ENCODE measurements at regions not wholly inside any gene's neighbourhood (a gene's known extent, or its start where the extent isn't known, plus 50 kb on each side); places are given as distances from the start of the nearest gene placed in this dataset.

GRCh38 chr15:37245358-37245757, 145.0 kb upstream of the MEIS2 start:
- Histone ChIP-seq H3K36me3 (ENCODE audit: control insufficient read depth, insufficient read depth, low read length) (no peaks in the 10 kb centered on the region), H3K4me3 (replicated peaks; ENCODE audit: low read depth, low read length) (no peak overlapping the region), H3K27me3 (replicated peaks; ENCODE audit: control insufficient read depth, insufficient read depth, low read length) (no peaks in the 10 kb centered on the region)
- DNase-seq (ENCODE audit: extremely low read depth, insufficient read length), result no peak
- no peak for TF ChIP-seq CTCF (IDR thresholded peaks at IDR 0.05; ENCODE audit: insufficient read depth, low read length, poor library complexity, severe bottlenecking)

GRCh38 chr15:37246065-37246464, 145.7 kb upstream of the MEIS2 start:
- no peak for DNase-seq (ENCODE audit: extremely low read depth, insufficient read length)
- Histone ChIP-seq H3K27me3 (replicated peaks; ENCODE audit: control insufficient read depth, insufficient read depth, low read length) (no peaks in the 10 kb centered on the region), H3K4me3 (replicated peaks; ENCODE audit: low read depth, low read length) (no peak overlapping the region), H3K36me3 (ENCODE audit: control insufficient read depth, insufficient read depth, low read length) (no peaks in the 10 kb centered on the region)
- no peak for TF ChIP-seq CTCF (IDR thresholded peaks at IDR 0.05; ENCODE audit: insufficient read depth, low read length, poor library complexity, severe bottlenecking)

- no peaks in the 10 kb centered on the region for H3K27me3 ChIP-seq (replicated peaks; ENCODE audit: control insufficient read depth, insufficient read depth, low read length)
- H3K36me3 ChIP-seq (ENCODE audit: control insufficient read depth, insufficient read depth, low read length), result no peaks in the 10 kb centered on the region
- TF ChIP-seq CTCF (IDR thresholded peaks at IDR 0.05; ENCODE audit: insufficient read depth, low read length, poor library complexity, severe bottlenecking), result no peak
- no peak overlapping the region for H3K4me3 ChIP-seq (replicated peaks; ENCODE audit: low read depth, low read length)
- DNase-seq (ENCODE audit: extremely low read depth, insufficient read length), result no peak
Observed at GRCh38 chr15:37246856-37247255, 146.5 kb upstream of the MEIS2 start.

- Histone ChIP-seq H3K36me3 (ENCODE audit: control insufficient read depth, insufficient read depth, low read length) (no peaks in the 10 kb centered on the region), H3K4me3 (replicated peaks; ENCODE audit: low read depth, low read length) (no peak overlapping the region), H3K27me3 (replicated peaks; ENCODE audit: control insufficient read depth, insufficient read depth, low read length) (no peaks in the 10 kb centered on the region)
- no peak for DNase-seq (ENCODE audit: extremely low read depth, insufficient read length)
- TF ChIP-seq CTCF (IDR thresholded peaks at IDR 0.05; ENCODE audit: insufficient read depth, low read length, poor library complexity, severe bottlenecking), result no peak
Observed at GRCh38 chr15:37249249-37249648, 148.9 kb upstream of the MEIS2 start.

- DNase-seq (ENCODE audit: extremely low read depth, insufficient read length), result no peak
- TF ChIP-seq CTCF (IDR thresholded peaks at IDR 0.05; ENCODE audit: insufficient read depth, low read length, poor library complexity, severe bottlenecking), result no peak
- no peak overlapping the region for H3K4me3 ChIP-seq (replicated peaks; ENCODE audit: low read depth, low read length)
- H3K36me3 ChIP-seq (ENCODE audit: control insufficient read depth, insufficient read depth, low read length), result no peaks in the 10 kb centered on the region
- H3K27me3 ChIP-seq (replicated peaks; ENCODE audit: control insufficient read depth, insufficient read depth, low read length), result no peaks in the 10 kb centered on the region
Observed at GRCh38 chr15:37252530-37252929, 152.2 kb upstream of the MEIS2 start.

- Histone ChIP-seq H3K36me3 (ENCODE audit: control insufficient read depth, insufficient read depth, low read length) (no peaks in the 10 kb centered on the region), H3K27me3 (replicated peaks; ENCODE audit: control insufficient read depth, insufficient read depth, low read length) (no peaks in the 10 kb centered on the region), H3K4me3 (replicated peaks; ENCODE audit: low read depth, low read length) (no peak overlapping the region)
- DNase-seq (ENCODE audit: extremely low read depth, insufficient read length), result no peak
- no peak for TF ChIP-seq CTCF (IDR thresholded peaks at IDR 0.05; ENCODE audit: insufficient read depth, low read length, poor library complexity, severe bottlenecking)
Observed at GRCh38 chr15:37253877-37254276, 153.5 kb upstream of the MEIS2 start.

Measured in GM06990 (cell line).